ENCODE measurements at regions not wholly inside any gene's neighbourhood (a gene's known extent, or its start where the extent isn't known, plus 50 kb on each side); places are given as distances from the start of the nearest gene placed in this dataset.
A peak's percentile ranks its signal among the peaks of the same experiment; 100 is the strongest.
"Not testable (repeated sequence)": the region's sequence is repeated elsewhere in the genome, so short reads cannot be mapped to it uniquely, and the experiment has no call there.

DNA sequence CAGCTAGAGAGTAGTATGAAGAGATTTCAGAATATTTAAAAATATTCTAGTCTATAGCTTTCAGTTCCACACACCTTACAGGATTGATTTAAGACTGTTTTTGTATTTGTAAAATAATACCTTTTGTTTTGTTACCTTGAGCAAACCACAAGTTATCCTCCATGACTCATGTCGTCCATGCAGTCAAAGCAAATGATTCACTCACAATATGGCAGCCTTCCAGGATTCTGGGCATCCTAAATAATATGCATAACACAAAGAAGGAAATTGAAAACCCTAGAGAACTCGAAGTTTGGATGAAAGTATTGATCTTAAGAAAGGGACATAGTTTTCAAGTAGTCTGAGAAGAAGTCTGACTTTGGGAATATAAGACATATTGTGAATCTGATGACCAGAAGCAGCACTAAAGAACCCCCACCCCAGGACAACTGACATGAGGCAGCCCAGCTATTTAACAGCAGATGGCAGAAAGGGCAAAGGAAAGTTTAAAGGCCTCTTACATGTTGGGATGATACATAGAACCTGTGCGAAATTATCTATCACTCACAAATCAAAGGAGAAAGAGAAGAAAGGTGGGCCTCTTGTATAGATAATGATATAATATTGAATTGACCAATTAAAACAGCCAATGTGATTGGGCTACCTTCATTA, 857.9 kb downstream of the BRINP3 start:
- DNase-seq (ENCODE audit: low read depth in 2 of 2) = peak in 1 of 2 donors; percentile 22

DNA sequence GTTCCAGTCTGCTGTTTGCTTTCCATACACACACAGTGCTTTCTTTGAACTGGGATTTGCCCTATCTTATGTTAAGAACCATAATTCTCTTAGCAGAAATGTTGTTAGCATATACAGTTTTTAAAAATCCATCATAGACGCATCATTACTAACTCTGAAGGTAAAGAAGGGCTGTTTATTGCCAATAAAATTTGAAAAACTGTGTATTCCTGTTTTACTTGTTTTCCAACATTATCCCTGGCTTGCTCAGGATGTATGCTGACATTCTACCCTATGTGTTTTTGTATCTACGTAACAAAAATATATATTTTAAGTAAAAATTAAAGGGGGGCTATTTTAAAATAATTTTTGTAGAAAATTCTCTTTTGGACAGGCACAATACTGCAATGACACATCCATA, 857.2 kb downstream of the BRINP3 start:
- DNase-seq (ENCODE audit: low read depth in 2 of 2) = no peak

DNA sequence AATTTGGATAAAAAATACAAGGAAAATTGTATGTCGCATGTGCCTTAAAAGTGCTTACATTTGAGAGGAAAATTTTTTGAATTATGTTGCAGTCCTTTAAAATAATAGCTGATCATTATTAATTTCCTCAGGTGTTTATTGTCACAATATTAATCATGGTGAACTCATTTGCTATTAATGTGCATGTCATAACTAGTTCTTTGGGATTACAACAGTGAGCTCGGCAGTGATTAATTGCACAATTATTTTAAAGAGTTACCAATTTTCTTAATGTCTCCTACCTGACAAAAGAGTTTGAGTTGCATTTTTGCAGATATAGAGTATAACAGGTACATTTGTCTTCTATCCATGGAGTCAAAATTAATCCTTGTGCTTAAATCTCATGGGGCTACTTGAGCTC, 854.3 kb downstream of the BRINP3 start:
- DNase-seq (ENCODE audit: low read depth in 2 of 2) = no peak

DNA sequence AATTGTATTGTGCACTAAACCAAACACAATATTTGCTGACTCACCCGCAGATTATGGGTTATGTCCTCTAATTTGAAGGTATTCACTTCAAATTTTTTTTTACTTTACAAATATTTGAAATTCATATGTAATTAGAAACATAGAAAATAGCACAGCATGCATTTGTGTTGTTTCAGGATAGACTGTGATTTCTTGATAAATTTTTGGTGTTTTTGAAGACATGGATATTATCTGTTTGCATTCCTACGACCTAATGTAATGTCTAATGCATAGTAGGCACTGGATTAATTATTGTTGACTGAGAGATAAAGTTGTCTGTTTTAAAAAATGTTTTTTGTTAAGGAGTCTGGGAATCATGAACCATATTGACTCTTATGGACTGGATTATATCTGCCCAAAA, 850.2 kb downstream of the BRINP3 start:
- DNase-seq (ENCODE audit: low read depth in 2 of 2) = no peak

DNA sequence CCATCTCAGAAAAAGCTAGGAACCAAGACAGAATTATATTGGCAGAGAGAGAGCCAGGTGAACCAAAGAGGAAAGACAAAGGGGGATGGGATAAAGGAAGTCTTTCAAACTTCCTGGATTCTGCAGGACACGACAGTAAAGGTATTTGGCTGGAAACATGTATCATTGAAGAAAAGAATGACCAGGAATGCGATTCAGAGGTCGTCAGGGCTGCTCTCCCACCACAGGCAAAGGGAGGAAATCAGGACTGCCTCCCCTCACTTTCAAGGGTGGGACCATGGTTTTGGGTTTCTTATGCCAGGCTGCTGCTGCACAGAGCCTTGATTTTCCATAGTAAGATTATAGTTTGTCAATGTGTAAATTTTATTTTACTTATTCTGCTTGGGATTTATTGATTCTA, 848.8 kb downstream of the BRINP3 start:
- DNase-seq (ENCODE audit: low read depth in 2 of 2) = no peak

DNA sequence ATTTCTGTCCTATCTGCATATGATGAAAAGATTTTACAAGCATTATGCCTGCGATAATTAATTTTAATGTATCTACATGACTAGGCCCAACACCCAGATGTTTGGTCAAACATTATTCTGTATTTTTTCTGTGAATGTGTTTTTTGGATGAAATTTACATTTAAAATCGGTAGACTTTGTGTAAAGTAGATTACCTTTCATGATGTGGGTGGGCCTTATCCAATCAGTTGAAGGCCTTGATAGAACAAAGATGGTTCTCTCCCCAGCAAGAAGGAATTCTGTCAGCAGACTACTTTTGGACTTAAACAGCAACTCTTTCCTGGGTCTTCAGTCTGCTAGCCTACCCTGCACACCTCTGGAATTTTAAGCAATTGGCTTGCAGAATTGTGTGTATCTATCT, 844.0 kb downstream of the BRINP3 start:
- no peak for DNase-seq (ENCODE audit: low read depth in 2 of 2)

DNA sequence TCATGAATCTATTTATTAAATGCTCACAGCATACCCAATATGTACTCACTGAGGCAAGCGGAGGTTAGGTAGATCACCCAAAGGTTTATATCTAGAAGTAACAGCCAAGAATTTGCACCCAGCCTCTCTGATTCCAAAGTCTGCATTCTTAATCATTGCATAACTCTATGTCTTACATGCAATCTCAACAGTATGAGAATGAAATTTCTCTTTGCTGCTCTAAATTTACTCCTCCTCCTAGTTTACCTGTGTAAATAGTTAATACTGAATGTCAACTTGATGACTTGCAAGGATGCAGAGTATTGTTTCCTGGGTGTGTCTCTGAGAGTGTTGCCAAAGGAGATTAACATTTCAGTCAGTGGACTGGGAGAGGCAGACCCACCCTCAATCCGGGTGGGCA, 840.6 kb downstream of the BRINP3 start:
- no peak for DNase-seq (ENCODE audit: low read depth in 2 of 2)

DNA sequence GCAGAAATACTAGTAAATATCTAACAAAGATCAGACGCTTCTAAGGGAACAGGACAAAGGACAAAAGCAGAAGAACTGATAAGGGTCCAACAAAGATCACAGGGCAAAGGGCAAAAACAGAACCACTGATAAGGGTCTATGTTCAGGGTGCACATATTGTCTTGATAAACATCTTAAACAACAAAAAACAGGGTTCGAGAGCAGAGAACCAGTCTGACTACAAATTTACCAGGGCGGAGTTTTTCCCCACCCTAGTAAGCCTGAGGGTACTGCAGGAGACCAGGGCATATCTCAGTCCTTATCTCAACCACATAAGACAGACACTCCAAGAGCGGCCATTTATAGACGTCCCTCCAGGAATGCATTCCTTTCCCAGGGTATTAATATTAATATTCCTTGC, 833.5 kb downstream of the BRINP3 start:
- DNase-seq (ENCODE audit: low read depth in 2 of 2) = not testable (repeated sequence)

DNA sequence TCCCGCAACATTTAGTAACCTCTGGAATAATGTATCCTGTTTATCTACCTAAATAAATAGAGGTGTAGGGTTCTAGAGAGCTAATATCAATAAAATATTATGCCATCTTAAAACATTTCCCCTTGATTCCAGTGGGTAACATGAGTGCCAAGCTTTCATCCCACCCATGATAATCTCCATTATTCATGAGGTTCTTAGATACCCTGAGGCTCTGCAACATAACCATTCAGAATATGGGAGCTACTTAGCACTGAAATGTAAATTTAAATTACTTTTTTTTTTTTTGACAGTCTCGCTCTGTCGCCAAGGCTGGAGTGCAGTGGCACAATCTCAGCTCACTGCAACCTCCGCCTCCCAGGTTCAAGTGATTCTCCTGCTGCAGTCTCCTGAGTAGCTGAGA, 832.7 kb downstream of the BRINP3 start:
- no peak for DNase-seq (ENCODE audit: low read depth in 2 of 2)

DNA sequence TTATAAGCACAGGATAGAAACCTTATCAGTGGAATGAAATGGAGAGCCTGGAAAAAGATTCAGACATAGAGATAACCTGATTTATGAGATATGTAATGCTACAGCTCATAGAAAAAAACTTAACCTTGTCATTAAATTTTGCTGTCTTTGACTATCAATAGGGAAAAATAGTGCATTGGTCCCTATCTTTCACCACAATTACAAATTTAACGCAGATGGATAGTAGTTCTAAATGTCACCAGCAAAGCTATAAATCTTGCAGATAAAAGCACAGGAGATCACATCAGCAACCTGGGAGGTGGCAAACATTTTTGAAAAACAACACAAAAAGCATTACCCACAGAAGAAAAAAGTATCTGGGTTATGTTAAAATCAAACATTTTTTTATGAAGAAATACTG, 831.6 kb downstream of the BRINP3 start:
- no peak for DNase-seq (ENCODE audit: low read depth in 2 of 2)

DNA sequence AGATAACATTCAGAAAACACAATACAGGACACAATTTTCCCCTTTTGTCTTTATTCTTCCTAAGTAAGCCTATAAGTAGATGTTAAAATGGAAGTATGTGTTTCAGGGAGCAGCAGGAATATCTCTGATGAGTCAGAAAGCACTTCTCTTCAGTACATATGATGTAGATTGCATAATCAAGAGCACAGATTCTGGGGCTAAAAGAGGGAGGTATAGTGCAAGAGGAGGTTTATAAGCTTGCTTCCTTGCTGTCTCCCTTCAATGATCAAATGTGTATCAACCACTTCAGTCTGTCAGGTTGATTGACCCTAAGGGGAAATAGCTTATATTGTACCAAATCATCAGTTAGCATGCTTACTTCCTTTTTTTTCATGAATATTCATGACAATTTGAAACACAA, 822.8 kb downstream of the BRINP3 start:
- DNase-seq (ENCODE audit: low read depth in 2 of 2) = no peak

DNA sequence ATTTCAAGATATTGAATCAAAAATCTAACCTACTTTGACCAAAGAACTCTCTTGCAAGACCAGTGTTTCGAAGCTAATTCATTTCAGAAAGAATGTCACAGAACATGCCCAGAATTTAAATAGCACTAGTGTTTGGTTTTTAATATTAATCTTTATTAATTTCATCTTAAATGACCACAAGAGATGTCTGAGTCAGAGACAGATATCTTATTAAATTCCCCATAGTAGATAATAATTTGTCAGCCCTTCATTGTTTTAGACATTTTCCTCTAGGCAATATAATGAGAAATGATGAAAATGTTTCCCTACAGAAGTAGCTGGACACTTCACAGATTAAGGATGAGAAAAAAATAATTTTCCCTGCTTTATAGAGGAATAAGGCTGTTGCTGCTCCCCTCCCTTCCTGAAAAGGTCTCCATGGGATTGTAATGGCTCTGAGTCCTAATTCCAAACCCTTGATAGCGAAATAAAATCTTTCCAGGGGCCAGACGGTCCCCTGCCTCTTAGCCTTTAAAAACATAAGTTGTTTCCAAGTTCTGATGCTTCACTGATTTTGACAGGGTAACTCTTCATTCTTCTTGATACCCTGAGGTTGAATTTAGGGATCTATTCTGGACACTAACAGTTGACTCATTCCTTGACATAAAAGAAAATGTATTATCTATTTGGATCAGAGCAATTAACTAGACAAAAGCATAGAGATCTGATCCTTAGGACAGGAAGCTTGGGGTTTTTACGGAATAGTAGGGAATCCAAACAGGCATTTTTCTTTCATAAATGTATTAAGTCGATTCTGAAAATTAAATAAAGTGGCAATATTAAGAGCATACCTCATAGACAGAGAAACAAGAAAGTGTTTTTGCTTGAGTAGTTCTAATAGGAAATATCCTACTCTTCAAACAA, 820.8 kb downstream of the BRINP3 start:
- DNase-seq (ENCODE audit: low read depth in 2 of 2) = no peak

DNA sequence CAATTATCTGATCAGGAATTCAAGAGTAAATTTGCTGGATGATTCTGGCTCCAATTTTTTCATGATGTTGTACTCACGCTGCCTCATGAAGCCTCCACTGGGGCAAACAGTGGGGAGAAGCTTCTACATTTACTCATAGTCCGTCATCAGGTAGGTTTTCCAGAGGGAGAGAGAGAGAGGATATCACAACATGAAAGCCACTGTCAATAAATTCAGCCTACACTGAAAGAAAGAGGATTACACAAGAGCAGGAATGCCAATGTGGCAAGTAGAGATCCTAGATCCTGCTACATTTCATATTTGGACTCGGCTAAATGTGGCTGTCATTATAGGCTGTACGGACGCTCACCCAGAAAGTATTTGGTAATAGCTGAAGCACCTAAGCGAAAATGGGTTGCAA, 819.9 kb downstream of the BRINP3 start:
- no peak for DNase-seq (ENCODE audit: low read depth in 2 of 2)

DNA sequence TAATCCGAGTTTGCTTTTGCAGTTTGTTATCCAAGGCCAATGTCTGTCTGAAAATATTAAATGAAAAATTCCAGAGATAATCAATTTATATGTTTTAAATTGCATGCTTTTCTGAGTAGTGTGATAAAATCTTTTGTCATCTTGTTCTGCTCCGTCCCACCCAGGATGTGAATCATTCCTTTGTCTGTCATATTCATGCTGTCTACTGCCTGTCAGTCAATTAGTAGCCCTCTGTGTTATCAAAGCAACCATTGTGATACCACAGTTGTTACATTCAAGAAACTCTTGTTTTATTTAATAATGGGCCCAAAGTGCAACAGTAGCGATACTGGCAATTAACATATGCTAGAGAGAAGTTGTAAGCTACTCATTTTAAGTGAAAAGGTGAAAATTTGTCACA, 819.3 kb downstream of the BRINP3 start:
- no peak for DNase-seq (ENCODE audit: low read depth in 2 of 2)

DNA sequence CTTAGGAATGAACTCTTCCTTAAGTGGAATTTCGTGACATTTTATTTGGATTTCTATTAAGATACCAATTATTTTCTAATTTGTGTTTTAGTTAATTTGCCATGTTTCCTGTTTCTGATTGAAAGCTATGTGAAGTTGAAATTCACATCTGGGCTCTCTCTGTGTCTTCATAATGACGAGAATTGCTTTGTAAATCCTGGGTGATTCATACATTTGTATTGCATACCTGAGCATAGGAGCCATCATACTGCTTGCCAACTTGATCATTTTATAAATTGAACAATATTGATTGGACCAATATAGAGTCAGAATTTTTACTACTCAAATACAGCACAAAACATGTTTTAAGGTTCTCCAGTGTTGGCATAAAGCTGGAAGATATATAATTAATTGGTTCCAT, 817.9 kb downstream of the BRINP3 start:
- no peak for DNase-seq (ENCODE audit: low read depth in 2 of 2)

DNA sequence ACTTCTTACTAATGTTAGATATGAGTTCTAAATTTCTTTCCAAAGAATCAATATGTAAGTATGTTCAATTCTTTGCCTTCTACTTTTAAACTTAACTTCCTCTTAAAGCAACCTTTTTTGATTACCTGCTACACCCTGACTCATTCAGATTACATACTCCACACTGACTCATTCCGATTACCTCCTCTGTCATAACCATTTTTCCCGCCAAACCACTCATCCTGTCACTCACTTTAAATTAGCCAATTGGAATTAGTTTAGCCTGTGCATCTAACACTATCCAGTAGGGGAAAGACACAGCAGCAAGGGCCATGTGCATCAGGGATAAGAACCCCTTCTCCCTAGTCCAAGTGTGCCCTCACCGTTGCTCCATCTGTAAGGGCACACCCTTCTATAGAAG, 815.5 kb downstream of the BRINP3 start:
- DNase-seq (ENCODE audit: low read depth in 2 of 2) = no peak

DNA sequence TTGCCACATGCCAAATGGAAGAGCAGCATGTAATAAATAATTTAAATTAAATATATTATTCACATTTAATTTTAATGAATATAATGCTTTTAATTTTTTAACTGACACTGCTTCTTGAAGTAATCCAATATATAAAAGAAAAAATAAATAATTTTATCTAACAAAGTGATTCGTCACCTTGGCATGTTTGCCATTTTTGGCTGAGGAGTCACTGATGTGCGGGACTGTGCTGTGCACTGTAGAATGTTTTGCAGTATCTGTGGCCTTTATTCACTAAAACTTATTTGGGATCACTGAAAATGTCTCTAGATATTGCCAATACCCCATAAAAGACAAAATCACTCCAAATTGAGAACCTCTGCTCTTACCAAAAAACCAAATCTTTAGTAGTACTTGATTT, 807.8 kb downstream of the BRINP3 start:
- no peak for DNase-seq (ENCODE audit: low read depth in 2 of 2)

DNA sequence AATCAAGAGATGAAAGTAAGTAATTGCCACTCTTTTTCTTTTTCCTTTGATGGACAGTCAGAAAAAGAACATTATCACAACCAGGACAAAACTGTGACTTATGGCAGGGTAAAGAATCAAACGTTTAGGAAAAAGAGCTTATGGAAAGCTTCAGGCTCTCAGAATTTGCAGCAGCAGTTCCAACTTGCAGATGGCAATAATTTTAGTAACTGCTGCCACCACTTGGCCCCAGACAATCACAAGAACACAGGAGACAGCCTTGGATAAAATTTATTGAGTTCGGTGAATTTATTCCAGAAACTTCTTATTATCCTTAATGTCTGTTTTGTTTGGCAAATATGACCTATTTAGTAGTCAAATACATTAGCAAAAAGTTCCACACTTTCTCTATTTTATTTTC, 804.4 kb downstream of the BRINP3 start:
- no peak for DNase-seq (ENCODE audit: low read depth in 2 of 2)

DNA sequence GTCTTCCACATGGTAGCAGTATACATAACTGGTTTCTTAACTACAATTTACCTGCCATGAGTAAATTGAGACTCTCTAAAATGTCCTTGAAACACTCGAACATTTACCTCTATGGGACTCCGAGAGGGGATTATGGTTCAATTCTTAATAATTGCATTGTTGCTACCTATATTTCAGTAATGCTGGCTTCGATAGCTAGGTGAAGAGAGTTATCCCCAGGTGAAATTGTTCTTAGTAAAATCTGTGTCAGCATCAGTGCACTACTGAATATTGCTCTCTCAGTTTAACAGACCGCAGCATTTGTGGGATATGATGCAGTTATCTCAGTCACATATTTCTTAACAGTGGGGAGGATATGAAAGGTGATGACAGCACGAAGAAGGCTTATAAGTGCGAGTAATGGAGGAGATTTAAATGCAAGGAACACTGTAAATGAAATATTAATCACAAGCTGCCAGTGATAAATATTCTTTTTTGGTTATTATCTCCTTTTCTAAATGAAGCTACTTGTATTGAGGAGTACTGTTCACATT, 801.9 kb downstream of the BRINP3 start:
- DNase-seq (ENCODE audit: low read depth in 2 of 2) = no peak

DNA sequence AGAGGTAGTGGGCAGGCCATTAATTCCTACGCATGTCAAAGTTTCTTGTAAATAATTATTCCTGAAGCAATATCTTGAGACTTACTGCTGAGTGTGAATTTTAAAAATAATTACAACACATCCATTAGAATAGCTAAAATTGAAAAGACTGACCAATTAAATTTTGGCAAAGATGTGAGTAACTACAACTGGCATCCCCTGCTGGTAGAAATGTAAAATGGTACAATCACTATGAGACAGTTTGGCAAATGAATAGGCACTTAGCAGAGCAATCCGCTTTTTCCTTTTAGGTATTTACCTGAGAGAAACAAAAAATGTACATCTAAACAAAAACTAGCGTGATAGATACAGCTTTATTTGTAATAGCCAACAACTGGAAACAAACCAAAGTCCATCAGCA, 798.9 kb downstream of the BRINP3 start:
- DNase-seq (ENCODE audit: low read depth in 2 of 2) = no peak

DNA sequence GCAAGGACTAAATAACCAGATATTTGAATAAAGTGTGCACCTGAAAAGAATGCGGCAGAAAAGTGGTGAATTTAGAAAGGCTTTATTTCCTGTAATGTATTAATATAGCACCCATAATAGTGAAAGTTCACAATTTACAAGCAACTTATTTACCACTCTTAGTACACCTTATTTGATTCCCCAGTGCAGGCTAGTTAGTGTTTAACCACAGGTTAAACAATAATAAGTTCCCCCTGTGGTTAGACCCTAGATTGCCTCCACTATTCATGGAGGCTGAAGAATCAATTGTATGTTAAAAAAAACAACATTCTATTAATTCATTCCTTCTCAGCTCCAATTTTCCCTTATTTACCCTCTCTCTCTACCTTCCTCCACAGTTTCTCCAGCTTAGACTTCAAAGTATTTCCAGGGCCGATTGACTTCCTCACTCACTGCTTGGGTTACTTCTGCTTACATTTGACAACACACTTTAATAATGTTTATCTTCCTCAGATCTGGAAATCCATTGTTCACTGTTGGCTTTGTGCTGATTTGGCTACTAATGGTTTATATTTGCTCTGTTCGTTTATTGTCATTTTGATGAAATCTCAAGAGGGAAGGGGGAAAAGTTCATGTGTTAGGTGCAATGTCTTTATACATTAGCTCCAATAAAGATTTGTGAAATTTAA, 796.3 kb downstream of the BRINP3 start:
- DNase-seq (ENCODE audit: low read depth in 2 of 2) = no peak

DNA sequence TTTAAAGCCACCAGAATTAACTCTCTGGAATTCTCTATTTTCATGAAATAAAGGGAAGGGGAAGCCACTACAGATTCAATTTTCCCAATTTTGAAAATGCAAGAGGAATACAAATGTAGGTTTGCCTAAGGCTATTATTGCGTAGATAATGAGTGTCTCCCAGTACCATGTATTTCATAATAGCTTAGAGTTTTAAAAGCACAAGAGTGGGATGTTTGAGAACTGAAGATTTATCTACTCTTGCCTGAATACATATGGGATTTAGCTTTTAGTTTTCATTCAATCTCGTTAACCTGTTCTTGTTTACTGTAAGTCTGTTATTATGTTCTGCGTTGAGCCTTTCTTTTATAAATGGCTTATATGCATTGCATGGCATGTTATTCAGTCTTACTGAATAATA, 795.1 kb downstream of the BRINP3 start:
- DNase-seq (ENCODE audit: low read depth in 2 of 2) = no peak
